HUDEP-2 (cell line): ENCODE measurements at regions not wholly inside any gene's neighbourhood (a gene's known extent, or its start where the extent isn't known, plus 50 kb on each side); places are given as distances from the start of the nearest gene placed in this dataset.
"Not testable (repeated sequence)": the region's sequence is repeated elsewhere in the genome, so short reads cannot be mapped to it uniquely, and the experiment has no call there.

Experiments
- DNase-seq, 76 experiments: peaks; one replicate each; lab custom pipeline; 2025; ENCODE audit not compliant: unreplicated experiment in 76 of 76; lab: John Stamatoyannopoulos, UW

DNA sequence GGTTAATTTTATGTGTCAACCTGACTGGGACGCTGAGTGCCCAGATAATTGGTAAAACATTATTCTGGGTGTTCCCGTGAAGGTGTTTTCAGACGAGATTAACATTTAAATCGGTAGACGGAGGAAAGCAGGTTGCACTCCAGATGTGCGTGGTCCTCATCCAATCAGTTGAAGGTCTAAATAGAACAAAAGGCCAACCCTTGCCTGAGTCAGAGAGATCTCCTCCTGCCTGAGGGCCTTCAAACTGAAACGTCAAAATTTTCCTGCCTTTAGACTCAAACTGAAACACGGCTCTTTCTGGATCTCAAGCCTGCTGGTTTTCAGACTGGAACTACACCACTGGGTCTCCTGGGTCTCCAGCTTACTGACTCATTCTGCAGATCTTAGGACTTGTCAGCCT is 70.9 kb downstream of the NPIPA5 start:
- DNase-seq, result not testable (repeated sequence)

DNA sequence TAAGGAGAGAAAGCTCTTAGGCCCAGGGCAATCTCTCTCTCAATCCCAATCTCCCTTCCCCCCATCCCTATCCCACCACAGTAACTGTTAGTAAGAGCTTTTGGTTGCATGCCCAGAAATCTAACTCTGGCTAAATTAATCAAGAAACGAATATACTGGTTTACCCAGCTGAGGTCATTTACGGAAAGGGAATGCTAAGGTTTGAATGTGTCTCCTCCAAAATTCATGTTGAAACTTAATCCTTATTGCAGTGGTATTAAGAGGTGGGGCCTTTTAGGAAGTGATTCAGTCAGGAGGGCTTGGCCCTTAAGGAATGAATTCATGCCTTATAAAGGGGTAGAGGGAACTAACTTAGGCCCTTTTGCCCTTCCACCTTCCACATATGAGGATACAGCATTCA is 72.2 kb downstream of the NPIPA5 start:
- DNase-seq, result not testable (repeated sequence)

GRCh38 chr16:15303667-15304324 is 74.3 kb downstream of the NPIPA5 start:
- DNase-seq, result not testable (repeated sequence)

DNA sequence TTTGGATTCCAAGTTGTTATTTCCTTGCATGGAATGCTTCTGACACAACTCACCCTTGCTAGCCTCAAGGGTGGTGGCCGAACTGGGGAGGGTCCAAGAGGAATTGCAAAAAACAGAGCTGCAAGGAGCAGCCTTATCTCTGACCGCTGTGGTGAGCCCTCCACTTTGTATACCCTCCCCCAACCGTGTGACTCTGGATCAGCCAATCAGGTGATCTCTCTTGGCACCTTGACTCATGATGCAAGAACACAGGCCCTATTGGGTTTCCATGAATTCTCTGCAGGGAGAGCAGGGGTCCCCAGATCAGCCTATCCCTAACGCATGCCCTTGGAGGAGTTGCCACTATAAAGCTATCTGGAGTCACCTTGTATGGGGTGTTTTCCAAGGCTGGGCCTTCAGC is 81.0 kb downstream of the NPIPA5 start:
- DNase-seq, result not testable (repeated sequence)

GRCh38 chr16:15274796-15275195 is 103.3 kb downstream of the NPIPA5 start:
- peak in 14 of 76 experiments; percentile 1 to 20 (median 5) for DNase-seq

DNA sequence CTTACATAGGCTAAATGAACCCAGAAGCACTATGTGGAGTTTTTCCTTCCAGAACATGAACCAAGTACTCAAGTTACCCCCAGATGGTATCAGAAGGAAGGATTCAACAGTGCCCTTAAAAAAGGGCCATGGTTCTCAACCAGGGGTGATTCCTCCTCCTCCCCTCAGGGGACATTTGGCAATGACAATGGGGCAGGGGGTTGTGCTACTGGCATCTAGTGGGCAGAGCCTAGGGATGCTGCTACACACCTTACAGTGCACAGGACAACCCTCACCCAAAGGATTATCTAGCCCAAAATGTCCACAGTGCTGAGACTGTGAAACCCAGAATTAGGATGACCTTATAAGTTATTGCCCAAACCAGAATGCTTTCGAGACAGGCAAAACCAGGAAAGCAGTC is 104.1 kb downstream of the NPIPA5 start:
- DNase-seq, result not testable (repeated sequence)

DNA sequence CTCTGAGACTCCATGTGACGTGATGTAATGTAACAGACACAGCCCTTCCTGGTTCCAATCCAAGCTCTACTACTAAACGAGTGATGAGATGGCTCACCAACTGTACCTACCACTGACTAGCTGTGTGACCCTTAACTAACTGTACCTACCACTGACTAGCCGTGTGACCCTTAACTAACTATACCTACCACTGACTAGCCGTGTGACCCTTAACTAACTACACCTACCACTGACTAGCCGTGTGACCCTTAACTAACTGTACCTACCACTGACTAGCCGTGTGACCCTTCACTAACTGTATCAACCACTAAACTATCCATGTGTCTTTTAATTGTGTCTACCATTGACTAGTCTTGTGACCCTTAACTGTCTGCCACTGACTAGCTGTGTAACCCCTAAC is 111.2 kb downstream of the NPIPA5 start:
- DNase-seq, result not testable (repeated sequence)

DNA sequence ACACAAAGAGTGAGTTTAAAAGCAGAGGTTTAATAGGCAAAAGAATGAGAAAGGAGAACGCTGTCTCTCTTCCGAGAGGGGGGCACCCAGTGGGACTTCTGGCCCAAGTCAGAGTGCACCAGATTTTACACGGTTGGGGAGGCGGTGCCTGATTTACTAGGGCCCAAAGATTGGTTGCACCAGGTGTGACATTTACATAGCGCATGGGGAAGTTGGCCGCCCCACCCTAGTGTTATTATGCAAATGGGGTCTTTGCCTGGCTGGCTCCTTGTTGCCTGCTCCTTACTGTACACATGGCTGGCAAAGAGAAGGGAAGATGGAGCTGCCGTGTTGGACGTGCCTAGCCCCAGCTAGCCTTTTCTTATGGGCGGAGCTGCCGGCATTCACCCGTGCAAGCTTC is 115.9 kb downstream of the NPIPA5 start:
- not testable (repeated sequence) for DNase-seq

DNA sequence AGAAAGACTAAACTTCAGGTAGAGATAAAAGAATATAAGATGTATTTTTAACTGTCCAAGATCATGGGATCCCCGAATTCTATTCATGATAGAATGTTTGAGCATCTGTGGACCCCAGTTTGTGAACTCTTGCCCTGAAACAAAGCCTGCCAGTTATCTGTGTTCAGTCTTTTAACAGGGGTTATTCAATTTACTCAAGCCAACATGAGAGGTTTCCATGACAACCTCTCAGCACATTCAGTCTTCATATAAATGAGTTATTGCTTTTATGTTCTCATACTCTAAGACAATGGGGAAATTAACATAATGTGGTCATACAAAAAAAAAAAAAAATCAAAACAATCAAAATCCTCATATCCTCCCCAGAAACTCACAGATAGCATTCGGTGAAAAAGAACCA is 130.1 kb downstream of the NPIPA5 start:
- DNase-seq, result not testable (repeated sequence)

DNA sequence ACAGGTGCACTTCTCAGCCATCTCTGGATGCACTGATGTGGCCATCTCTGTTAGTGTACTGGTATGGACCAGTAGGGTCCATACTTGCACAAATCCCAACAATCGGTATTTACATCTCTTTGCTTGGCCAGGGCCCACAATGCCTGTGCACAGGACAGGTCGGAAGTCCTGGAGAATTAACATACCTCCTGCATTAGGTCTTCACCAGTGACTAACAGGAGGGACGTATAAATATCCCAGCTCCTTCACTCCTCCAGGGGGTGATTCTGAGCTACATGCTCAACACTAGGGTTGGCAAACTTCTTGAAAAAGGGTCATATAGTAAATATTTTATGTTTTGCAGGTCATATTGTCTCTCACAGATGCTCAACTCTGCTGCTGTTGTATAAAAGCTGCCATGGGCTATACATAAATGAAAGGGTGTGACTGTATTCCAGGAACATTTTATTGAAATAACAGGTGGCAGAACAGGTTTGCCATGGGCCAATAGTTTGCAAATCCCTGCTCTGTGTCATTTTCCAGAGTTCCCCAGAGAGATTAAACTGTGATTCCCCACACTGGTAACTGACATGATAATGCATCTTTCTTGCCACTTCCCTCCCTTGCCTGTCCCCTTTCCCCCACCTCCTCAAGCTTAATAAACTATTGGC is 141.3 kb downstream of the NPIPA5 start:
- not testable (repeated sequence) for DNase-seq

DNA sequence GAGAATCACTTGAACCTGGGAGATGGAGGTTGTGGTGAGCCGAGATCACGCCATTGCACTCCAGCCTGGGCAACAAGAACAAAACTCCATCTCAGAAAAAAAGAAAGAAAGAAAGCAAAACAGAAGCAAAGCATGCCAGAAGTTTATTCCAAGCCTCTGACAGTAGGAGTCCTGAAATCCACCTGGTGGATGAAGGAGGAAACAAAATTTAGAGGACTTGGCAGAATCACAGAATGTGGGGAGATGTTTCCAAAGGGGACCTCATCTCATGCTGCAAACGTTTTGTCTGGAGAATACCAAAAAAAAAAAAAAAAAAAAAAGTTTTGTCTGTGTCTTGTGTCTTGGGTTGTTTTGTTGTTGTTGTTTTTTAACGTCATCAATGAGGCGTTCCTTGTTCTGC is 141.1 kb upstream of the RRN3 start:
- DNase-seq, result not testable (repeated sequence)

GRCh38 chr16:15234702-15235101 is 140.6 kb upstream of the RRN3 start:
- DNase-seq, result not testable (repeated sequence)

DNA sequence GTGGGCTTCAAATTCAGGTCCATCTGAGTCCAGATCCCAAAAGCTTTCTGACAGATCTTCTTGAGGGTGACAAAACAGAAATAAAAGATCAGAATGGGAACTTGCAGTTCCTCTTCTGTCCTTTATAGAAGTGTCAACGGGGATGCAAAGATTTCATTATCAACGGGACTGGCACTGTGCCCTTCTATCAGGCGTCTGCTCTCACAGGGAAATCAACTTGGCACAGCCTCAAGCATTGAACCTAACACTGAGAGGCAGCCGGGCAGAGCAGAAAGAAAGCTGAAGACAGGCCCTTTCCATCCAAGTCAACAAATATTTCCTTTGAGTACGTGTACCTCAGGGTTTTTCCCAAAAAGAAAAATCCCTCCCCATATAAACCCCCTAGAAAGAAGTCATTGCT is 136.4 kb upstream of the RRN3 start:
- not testable (repeated sequence) for DNase-seq

DNA sequence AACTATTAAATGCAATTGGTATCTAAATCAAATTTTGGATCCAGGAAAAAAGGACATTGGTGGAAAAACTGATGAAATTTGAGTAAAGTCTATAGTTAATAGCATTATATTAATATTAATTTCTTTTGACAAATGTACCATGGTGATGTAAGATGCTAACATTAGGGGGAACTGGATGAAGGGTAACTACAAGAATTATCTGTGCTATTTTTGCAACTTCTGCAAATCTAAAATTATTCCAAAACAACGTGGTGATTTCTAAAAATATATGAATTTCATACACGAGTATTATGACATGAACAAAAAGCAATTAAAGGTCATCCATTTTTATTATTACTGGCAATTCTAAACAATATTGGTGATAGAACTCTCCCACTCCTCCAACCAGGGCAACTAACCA is 135.6 kb upstream of the RRN3 start:
- DNase-seq, result not testable (repeated sequence)

DNA sequence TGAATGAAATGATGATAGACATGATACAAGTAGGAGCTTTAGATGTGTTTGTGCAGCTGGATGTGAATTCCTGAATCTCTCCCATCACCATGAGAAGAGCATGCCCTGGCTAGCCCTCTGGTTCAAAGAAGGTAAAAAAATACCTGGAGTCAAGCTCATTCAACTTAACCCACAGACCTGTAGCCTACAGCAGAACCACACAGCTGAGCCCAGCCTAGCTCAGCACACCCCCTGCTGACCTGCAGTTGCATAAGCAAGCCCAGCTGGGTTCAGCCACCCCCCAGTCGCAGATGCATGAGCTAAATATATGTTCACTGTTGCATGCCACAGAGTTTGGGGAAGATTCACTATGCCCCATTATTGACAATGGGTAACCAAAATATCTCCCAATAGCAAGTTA is 130.6 kb upstream of the RRN3 start:
- not testable (repeated sequence) for DNase-seq

- not testable (repeated sequence) for DNase-seq
Measured at GRCh38 chr16:15223398-15223797, 129.3 kb upstream of the RRN3 start.

GRCh38 chr16:15219679-15220615 is 125.9 kb upstream of the RRN3 start:
- DNase-seq, result peak in 1 of 76 experiments; percentile 3

DNA sequence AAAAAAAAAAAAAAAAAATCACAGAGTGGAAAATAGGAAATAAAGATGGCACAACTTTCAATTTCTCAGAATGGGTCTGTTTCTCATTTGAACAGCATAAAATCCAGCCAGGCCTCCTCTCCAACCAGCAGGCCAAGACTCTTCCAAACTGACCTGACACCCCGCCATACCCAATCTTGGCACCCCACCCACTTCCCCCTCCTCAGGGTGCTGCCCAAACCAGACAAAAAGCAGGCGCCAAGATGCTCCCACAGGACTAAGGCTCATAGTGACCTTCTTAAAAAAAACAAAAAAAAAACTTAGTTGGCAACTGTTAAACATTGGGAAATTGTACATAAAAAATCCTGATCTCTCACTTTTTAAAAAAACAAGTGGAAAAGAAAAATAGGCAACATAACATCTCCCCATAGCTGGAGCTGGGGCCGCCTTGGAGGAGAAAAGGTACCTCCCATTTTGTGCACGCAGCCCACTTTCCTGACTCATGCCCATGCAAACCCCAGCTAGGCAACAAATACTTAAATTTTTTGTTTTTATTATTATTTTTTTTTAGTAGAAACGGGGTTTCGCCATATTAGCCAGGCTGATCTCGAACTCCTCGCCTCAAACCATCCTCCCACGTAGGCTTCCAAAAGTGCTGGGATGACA is 124.9 kb upstream of the RRN3 start:
- not testable (repeated sequence) for DNase-seq

DNA sequence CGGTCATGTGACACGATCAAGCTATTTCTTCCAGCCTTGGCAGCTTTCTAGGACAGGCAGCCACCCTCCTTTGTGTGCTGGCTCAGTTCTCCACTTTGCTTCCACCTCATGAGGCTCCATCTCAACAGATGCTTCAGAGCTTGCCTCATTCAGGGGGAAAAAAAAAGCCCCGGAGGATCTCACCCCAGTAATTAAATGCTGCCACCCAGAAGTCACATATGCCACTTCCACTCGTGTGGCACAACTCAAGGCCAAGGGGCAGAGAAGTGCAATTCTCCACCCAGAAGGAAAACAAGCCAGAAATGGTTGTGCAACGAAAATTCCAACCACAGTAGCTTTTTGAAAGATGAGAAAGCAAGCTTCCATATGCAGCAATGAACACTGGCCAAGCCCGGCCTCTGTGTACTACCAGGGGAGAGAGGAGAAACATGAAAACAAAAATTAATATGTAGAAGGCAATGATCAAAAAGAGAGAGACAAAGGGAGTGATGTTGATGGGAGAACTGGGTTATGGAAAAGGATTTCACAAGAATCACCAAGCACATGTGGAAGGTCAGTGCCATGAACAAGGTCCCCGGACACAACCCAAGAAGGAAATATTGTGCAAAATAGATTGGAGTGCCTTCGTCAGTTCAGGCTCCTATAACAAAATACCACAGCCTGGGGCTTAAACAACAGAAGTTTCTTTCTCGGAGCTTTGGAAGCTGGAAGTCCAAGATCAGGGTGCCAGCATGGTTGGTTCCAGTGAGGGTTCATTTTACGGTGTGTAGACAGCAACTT is 113.3 kb upstream of the RRN3 start:
- not testable (repeated sequence) for DNase-seq

DNA sequence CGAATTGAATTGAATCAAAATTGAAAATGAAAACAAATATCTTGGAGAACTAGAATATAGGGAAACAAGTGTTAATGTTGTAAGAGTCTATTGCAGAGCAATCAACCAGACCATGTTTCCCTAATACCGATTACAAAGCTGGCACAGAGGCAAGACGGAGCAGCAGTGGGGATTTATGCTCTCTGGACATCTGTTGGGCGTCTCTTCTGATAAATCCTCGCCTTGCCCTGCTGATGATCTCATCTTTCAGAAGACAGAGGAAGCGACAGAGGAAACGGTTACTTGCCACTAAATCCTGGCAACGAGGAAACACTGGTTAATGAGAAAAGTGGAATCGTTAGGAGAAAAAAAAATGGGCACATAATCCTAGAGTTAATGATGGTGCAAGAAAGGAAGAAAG is 112.4 kb upstream of the RRN3 start:
- DNase-seq, result peak in 3 of 76 experiments; percentile 8 to 13 (median 13)
